CD4-positive, alpha-beta T cell (primary cell): ENCODE measurements at regions not wholly inside any gene's neighbourhood (a gene's known extent, or its start where the extent isn't known, plus 50 kb on each side); places are given as distances from the start of the nearest gene placed in this dataset.

Experiments used
- ATAC-seq: fragments of 200-7000 bp; cut with Tn5 transposase; one replicate; pipeline ENCODE4 v1.10.0; 2022; ENCODE audit warnings: mild to moderate bottlenecking; ENCODE audit not compliant: poor library complexity
- CTCF ChIA-PET: fragments of 350-600 bp; sonication (Branson Sonifier 250); formaldehyde crosslinking; loops from one replicate; lab custom pipeline; 2021; ENCODE audit warnings: antibody characterized with exemption, inconsistent platforms; lab: Charles Lee
- POLR2A ChIA-PET: fragments of 350-600 bp; sonication (Branson Sonifier 250); formaldehyde crosslinking; loops from one replicate; lab custom pipeline; 2021; ENCODE audit warnings: antibody characterized with exemption, inconsistent platforms; lab: Charles Lee
- DNase-seq, 14 experiments: peaks; one replicate each; pipeline ENCODE4 v3.0.0-alpha.2; 2013 to 2020; ENCODE audit warnings: mixed read lengths in 2 of 14
- H3K27ac ChIP-seq, 2 donors: one replicate each; pipeline versions ENCODE4 v1.5.1 to v1.7.0; 2013; ENCODE audit warnings: low read length in 2 of 2, low read depth in 1 of 2, mild to moderate bottlenecking in 1 of 2
- H3K27me3 ChIP-seq, 2 experiments: 1 replicate in 1 of 2; 2 replicates in 1 of 2; pipeline versions ENCODE4 v1.6.1 to v1.7.0; 2013; ENCODE audit warnings: low read length in 2 of 2, control low read depth in 1 of 2, mild to moderate bottlenecking in 1 of 2, moderate library complexity in 1 of 2; ENCODE audit not compliant: insufficient read depth in 2 of 2, control insufficient read depth in 1 of 2
- H3K36me3 ChIP-seq: one replicate; pipeline ENCODE4 v1.6.1; 2013; ENCODE audit warnings: low read length, control low read depth; ENCODE audit not compliant: insufficient read depth
- H3K4me1 ChIP-seq: one replicate; pipeline ENCODE4 v1.6.1; 2013; ENCODE audit warnings: low read length, control low read depth; ENCODE audit not compliant: insufficient read depth
- H3K4me3 ChIP-seq: one replicate; pipeline ENCODE4 v1.5.1; 2013; ENCODE audit warnings: mild to moderate bottlenecking, low read length, moderate library complexity
- H3K9me3 ChIP-seq, 2 experiments: 1 replicate in 1 of 2; 2 replicates in 1 of 2; pipeline versions ENCODE4 v1.6.1 to v1.7.0; 2013; ENCODE audit warnings: low read length in 2 of 2, mild to moderate bottlenecking in 2 of 2, control low read depth in 1 of 2, moderate library complexity in 1 of 2; ENCODE audit not compliant: control insufficient read depth in 1 of 2, insufficient read depth in 1 of 2
- H3K27ac Mint-ChIP-seq: one replicate; pipeline ENCODE4 v1.8.0; 2020; ENCODE audit warnings: mixed read lengths
- H3K27me3 Mint-ChIP-seq: one replicate; pipeline ENCODE4 v1.8.0; 2021; ENCODE audit warnings: mixed read lengths
- H3K36me3 Mint-ChIP-seq: one replicate; pipeline ENCODE4 v1.8.0; 2021; ENCODE audit warnings: low read depth, mixed read lengths
- H3K4me1 Mint-ChIP-seq: one replicate; pipeline ENCODE4 v1.8.0; 2021; ENCODE audit warnings: low read depth, mixed read lengths
- H3K4me3 Mint-ChIP-seq: one replicate; pipeline ENCODE4 v1.8.0; 2020; ENCODE audit warnings: mild to moderate bottlenecking, mixed read lengths
- H3K9me3 Mint-ChIP-seq: one replicate; pipeline ENCODE4 v1.8.0; 2020; ENCODE audit warnings: mixed read lengths
- intact Hi-C, 2 experiments: fragments of 100-400 bp; cut with DNase I in 1 of 2; cut with micrococcal nuclease in 1 of 2; formaldehyde crosslinking; loops; one replicate each; pipeline versions ENCODE4 v1.15.1 to v1.9.0; 2023 to 2025; cut with DNase I, micrococcal nuclease
- TF ChIP-seq, protein P1 (sequence below): fragments of 200-600 bp; IDR thresholded peaks from one replicate; pipeline ENCODE4 v1.8.0; 2022; ENCODE audit warnings: antibody characterized with exemption, mild to moderate bottlenecking

DNA sequence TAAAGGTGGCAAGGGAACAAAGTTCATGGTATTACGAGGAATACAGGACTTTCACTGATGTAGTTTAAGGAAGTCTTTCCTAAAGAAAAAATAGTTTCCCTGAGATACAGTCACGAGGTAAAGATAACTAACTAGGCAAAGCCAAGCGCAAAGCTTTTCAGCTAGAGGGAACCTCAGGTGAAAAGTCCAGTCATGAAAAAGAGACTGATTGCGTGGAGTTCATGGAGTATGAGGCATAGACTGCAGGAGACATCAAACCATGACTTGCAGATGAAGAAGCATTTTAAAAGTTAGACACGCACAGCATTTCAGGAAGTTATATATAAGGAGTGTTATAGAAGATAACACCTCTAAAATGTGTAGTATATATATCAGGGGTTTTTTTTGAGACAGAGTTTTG, 205.6 kb upstream of the ZNF184 start:
- no peaks in the 10 kb centered on the region for H3K36me3 ChIP-seq
- intact Hi-C loops, result no loop called here
- peaks cover 97% of the 10 kb centered on the region for H3K27me3 Mint-ChIP-seq
- H3K27ac ChIP-seq, result no peak overlapping the region
- H3K4me1 Mint-ChIP-seq, result peaks cover 16% of the 10 kb centered on the region
- H3K4me1 ChIP-seq, result peaks cover 8% of the 10 kb centered on the region
- DNase-seq (no peak), ATAC-seq (no peak)
- H3K27me3 ChIP-seq, result peaks cover 70 to 88% of the 10 kb centered on the region in 2 experiments
- no peak overlapping the region for H3K27ac Mint-ChIP-seq
- ChIA-PET POLR2A (no interaction called here), CTCF (interaction anchor here (0.6 to 2.0 kb wide), 3 partner anchors 9 to 205 kb away, joined by 4 to 6 read pairs (median 5); no protein-coding TSS in a partner anchor)
- H3K36me3 Mint-ChIP-seq, result peaks cover 17% of the 10 kb centered on the region
- TF ChIP-seq, protein P1, sequence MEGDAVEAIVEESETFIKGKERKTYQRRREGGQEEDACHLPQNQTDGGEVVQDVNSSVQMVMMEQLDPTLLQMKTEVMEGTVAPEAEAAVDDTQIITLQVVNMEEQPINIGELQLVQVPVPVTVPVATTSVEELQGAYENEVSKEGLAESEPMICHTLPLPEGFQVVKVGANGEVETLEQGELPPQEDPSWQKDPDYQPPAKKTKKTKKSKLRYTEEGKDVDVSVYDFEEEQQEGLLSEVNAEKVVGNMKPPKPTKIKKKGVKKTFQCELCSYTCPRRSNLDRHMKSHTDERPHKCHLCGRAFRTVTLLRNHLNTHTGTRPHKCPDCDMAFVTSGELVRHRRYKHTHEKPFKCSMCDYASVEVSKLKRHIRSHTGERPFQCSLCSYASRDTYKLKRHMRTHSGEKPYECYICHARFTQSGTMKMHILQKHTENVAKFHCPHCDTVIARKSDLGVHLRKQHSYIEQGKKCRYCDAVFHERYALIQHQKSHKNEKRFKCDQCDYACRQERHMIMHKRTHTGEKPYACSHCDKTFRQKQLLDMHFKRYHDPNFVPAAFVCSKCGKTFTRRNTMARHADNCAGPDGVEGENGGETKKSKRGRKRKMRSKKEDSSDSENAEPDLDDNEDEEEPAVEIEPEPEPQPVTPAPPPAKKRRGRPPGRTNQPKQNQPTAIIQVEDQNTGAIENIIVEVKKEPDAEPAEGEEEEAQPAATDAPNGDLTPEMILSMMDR, result no peak
- peaks cover 19% of the 10 kb centered on the region for H3K9me3 Mint-ChIP-seq
- peaks cover 20 to 45% of the 10 kb centered on the region in 2 experiments for H3K9me3 ChIP-seq
- H3K4me3 ChIP-seq, result no peak overlapping the region
- no peak overlapping the region for H3K4me3 Mint-ChIP-seq

DNA sequence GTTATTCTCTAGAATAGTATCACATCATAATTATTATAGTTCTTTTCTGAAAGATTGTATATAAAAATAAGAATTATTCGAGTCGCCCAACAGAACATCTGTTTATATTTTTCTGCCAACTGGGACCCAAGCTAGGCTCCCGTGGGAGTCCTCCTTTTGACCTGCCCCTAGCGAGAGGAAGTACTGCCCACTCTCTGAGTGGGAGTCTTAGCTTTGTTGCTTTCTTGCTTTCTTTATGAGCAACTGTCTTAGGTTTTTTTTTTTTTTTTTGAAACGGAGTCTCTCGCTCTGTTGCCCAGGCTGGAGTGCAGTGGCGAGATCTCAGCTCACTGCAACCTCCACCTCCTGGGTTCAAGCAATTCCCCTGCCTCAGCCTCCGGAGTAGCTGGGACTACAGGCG, 202.0 kb upstream of the ZNF184 start:
- H3K27ac Mint-ChIP-seq, result no peak overlapping the region
- no peak for ATAC-seq
- intact Hi-C loops, result loop anchor here (5.0 kb wide), 4 partner anchors 83 to 1112 kb away; no protein-coding TSS in a partner anchor
- no peak for DNase-seq
- peaks cover 98% of the 10 kb centered on the region for H3K27me3 Mint-ChIP-seq
- peaks cover 64 to 94% of the 10 kb centered on the region in 2 experiments for H3K27me3 ChIP-seq
- POLR2A ChIA-PET, result no interaction called here
- peaks cover 18% of the 10 kb centered on the region for H3K9me3 Mint-ChIP-seq
- CTCF ChIA-PET, result interaction anchor here (0.9 kb wide), 1 partner anchor 78 kb away, joined by 3 read pairs; no protein-coding TSS in a partner anchor
- no peak overlapping the region for H3K4me3 ChIP-seq
- no peak overlapping the region for H3K27ac ChIP-seq
- peaks cover 5% of the 10 kb centered on the region for H3K36me3 Mint-ChIP-seq
- peaks cover 22% of the 10 kb centered on the region for H3K4me1 Mint-ChIP-seq
- TF ChIP-seq, protein P1, result no peak
- H3K36me3 ChIP-seq, result no peaks in the 10 kb centered on the region
- peaks cover 22 to 40% of the 10 kb centered on the region in 2 experiments for H3K9me3 ChIP-seq
- no peak overlapping the region for H3K4me3 Mint-ChIP-seq
- H3K4me1 ChIP-seq, result peaks cover 7% of the 10 kb centered on the region

DNA sequence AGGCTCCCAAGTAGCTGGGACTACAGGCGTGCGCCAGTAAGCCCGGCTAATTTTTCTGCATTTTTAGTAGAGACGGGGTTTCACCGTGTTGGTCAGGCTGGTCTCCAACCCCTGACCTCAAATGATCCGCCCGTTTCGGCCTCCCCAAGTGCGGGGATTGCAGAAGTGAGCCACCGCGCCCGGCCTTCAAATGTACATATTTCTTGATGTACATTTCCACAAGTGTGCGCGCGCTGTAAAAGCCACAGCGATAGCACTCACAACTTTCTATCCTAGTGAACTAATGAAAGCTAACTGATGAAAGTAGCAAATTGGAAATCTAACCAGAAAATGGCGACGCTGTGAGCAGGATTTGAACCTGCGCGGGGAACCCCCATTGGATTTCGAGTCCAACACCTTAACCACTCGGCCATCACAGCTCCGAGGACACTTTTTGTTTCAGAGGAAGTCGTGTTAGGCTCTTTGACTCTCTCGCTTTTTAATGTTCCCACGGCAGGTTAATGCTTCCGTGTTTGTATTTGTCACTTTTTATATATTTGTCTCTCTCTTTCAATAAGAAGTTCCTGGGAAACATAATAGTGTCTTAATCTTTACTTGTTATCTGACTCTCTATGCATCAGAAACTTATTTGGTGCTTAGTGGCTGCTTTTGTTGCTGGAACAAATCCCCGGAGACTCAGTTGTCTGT, 199.4 kb upstream of the ZNF184 start:
- DNase-seq, result peak in 1 of 14 experiments; percentile 50
- H3K9me3 Mint-ChIP-seq, result peaks cover 17% of the 10 kb centered on the region
- POLR2A ChIA-PET, result interaction anchor here (1.0 to 1.4 kb wide), 2 partner anchors 15 to 193 kb away, joined by 3 to 5 read pairs; no protein-coding TSS in a partner anchor
- CTCF ChIA-PET, result interaction anchor here (0.7 to 3.1 kb wide), 2 partner anchors 15 to 1123 kb away, joined by 4 to 9 read pairs; no protein-coding TSS in a partner anchor
- TF ChIP-seq, protein P1, result no peak
- intact Hi-C loops, result loop anchor here (5.0 kb wide), 4 partner anchors 80 to 1115 kb away; no protein-coding TSS in a partner anchor
- Histone ChIP-seq H3K36me3 (no peaks in the 10 kb centered on the region), H3K9me3 (peaks cover 30 to 40% of the 10 kb centered on the region in 2 experiments), H3K27ac (no peak overlapping the region), H3K4me1 (peaks cover 28% of the 10 kb centered on the region), H3K4me3 (no peak overlapping the region), H3K27me3 (peaks cover 66 to 94% of the 10 kb centered on the region in 2 experiments)
- peaks cover 40% of the 10 kb centered on the region for H3K4me1 Mint-ChIP-seq
- ATAC-seq, result peak; percentile 41
- H3K27ac Mint-ChIP-seq, result peak overlapping the region; percentile 3
- peaks cover 98% of the 10 kb centered on the region for H3K27me3 Mint-ChIP-seq
- H3K4me3 Mint-ChIP-seq, result peak overlapping the region; percentile 5
- H3K36me3 Mint-ChIP-seq, result no peaks in the 10 kb centered on the region
